CD8-positive, alpha-beta memory T cell (primary cell): ENCODE measurements at regions not wholly inside any gene's neighbourhood (a gene's known extent, or its start where the extent isn't known, plus 50 kb on each side); places are given as distances from the start of the nearest gene placed in this dataset.
A peak's percentile ranks its signal among the peaks of the same experiment; 100 is the strongest.

Source experiments
- CTCF ChIA-PET: fragments of 350-600 bp; sonication (Branson Sonifier 250); formaldehyde crosslinking; loops from one replicate; lab custom pipeline; 2021; ENCODE audit warnings: antibody characterized with exemption; lab: Charles Lee
- POLR2A ChIA-PET: fragments of 350-600 bp; sonication (Branson Sonifier 250); formaldehyde crosslinking; loops from one replicate; lab custom pipeline; 2021; ENCODE audit warnings: antibody characterized with exemption; lab: Charles Lee
- DNase-seq, 5 donors: peaks; one replicate each; pipeline versions ENCODE4 v3.0.0 to v3.0.0-alpha.2; 2020 to 2022; ENCODE audit warnings: mixed read lengths in 1 of 5
- H3K27ac ChIP-seq: one replicate; pipeline ENCODE4 v1.7.0; 2013; ENCODE audit warnings: low read depth, mild to moderate bottlenecking, low read length, moderate library complexity
- H3K27me3 ChIP-seq: 2 replicates; pipeline ENCODE4 v1.7.0; 2013; ENCODE audit warnings: low read length, mild to moderate bottlenecking; ENCODE audit not compliant: insufficient read depth, poor library complexity, severe bottlenecking
- H3K36me3 ChIP-seq: 2 replicates; pipeline ENCODE4 v1.7.0; 2013; ENCODE audit warnings: mild to moderate bottlenecking, low read length, moderate library complexity; ENCODE audit not compliant: insufficient read depth
- H3K4me1 ChIP-seq: 2 replicates; pipeline ENCODE4 v1.7.0; 2013; ENCODE audit warnings: mild to moderate bottlenecking, low read length, moderate library complexity; ENCODE audit not compliant: insufficient read depth
- H3K4me3 ChIP-seq: 2 replicates; pipeline ENCODE4 v1.7.0; 2013; ENCODE audit warnings: mild to moderate bottlenecking, low read length
- H3K9me3 ChIP-seq: 2 replicates; pipeline ENCODE4 v1.7.0; 2013; ENCODE audit warnings: mild to moderate bottlenecking, low read length
- H3K27ac Mint-ChIP-seq, 8 donors: one replicate each; pipeline ENCODE4 v1.8.0; 2020 to 2021; ENCODE audit warnings: mixed read lengths in 8 of 8, mild to moderate bottlenecking in 6 of 8, inconsistent platforms in 3 of 8, moderate library complexity in 3 of 8
- H3K27me3 Mint-ChIP-seq, 2 donors: one replicate each; pipeline ENCODE4 v1.8.0; 2020 to 2021; ENCODE audit warnings: mixed read lengths in 2 of 2, mild to moderate bottlenecking in 1 of 2, moderate library complexity in 1 of 2
- H3K36me3 Mint-ChIP-seq, 3 donors: one replicate each; pipeline ENCODE4 v1.8.0; 2020 to 2021; ENCODE audit warnings: mixed read lengths in 3 of 3, inconsistent platforms in 1 of 3, mild to moderate bottlenecking in 1 of 3
- H3K4me1 Mint-ChIP-seq, 3 donors: one replicate each; pipeline ENCODE4 v1.8.0; 2020 to 2021; ENCODE audit warnings: mixed read lengths in 3 of 3, inconsistent platforms in 1 of 3, mild to moderate bottlenecking in 1 of 3
- H3K4me3 Mint-ChIP-seq, 7 donors: one replicate each; pipeline ENCODE4 v1.8.0; 2020 to 2021; ENCODE audit warnings: mixed read lengths in 7 of 7, mild to moderate bottlenecking in 6 of 7, moderate library complexity in 4 of 7, inconsistent platforms in 2 of 7
- H3K9me3 Mint-ChIP-seq, 5 donors: one replicate each; pipeline ENCODE4 v1.8.0; 2020 to 2022; ENCODE audit warnings: mixed read lengths in 5 of 5, mild to moderate bottlenecking in 3 of 5, moderate library complexity in 2 of 5, inconsistent platforms in 1 of 5

- Histone ChIP-seq H3K4me1 (no peaks in the 10 kb centered on the region), H3K4me3 (no peak overlapping the region), H3K27ac (no peak overlapping the region), H3K27me3 (no peaks in the 10 kb centered on the region), H3K9me3 (no peaks in the 10 kb centered on the region), H3K36me3 (no peaks in the 10 kb centered on the region)
- POLR2A ChIA-PET: no interaction called here
- H3K27ac Mint-ChIP-seq: no peak overlapping the region
- CTCF ChIA-PET: no interaction called here
- no peak for DNase-seq
- no peak overlapping the region for H3K4me3 Mint-ChIP-seq
- H3K27me3 Mint-ChIP-seq: no peaks in the 10 kb centered on the region
- H3K4me1 Mint-ChIP-seq: no peaks in the 10 kb centered on the region
- peaks cover 4 to 9% (median 6%) of the 10 kb centered on the region in 5 donors for H3K9me3 Mint-ChIP-seq
- no peaks in the 10 kb centered on the region for H3K36me3 Mint-ChIP-seq
These were observed 945.4 kb upstream of the SEMA6A start for GRCh38 chr5:117519957-117520500.

GRCh38 chr5:117504305-117504704, 929.7 kb upstream of the SEMA6A start:
- Histone ChIP-seq H3K27ac (no peak overlapping the region), H3K4me3 (no peak overlapping the region), H3K9me3 (no peaks in the 10 kb centered on the region), H3K36me3 (no peaks in the 10 kb centered on the region), H3K4me1 (no peaks in the 10 kb centered on the region), H3K27me3 (no peaks in the 10 kb centered on the region)
- H3K9me3 Mint-ChIP-seq: peaks cover 0 to 23% (median 4%) of the 10 kb centered on the region in 5 donors
- no peaks in the 10 kb centered on the region for H3K27me3 Mint-ChIP-seq
- ChIA-PET CTCF (no interaction called here), POLR2A (no interaction called here)
- no peaks in the 10 kb centered on the region for H3K36me3 Mint-ChIP-seq
- H3K4me1 Mint-ChIP-seq: no peaks in the 10 kb centered on the region
- no peak for DNase-seq
- H3K27ac Mint-ChIP-seq: no peak overlapping the region
- H3K4me3 Mint-ChIP-seq: no peak overlapping the region

GRCh38 chr5:117497601-117498000, 923.0 kb upstream of the SEMA6A start:
- ChIA-PET CTCF (no interaction called here), POLR2A (no interaction called here)
- no peaks in the 10 kb centered on the region for H3K36me3 ChIP-seq
- no peaks in the 10 kb centered on the region for H3K9me3 ChIP-seq
- no peak for DNase-seq
- no peak overlapping the region for H3K4me3 Mint-ChIP-seq
- H3K9me3 Mint-ChIP-seq: peaks cover 0 to 19% (median 8%) of the 10 kb centered on the region in 5 donors
- no peak overlapping the region for H3K4me3 ChIP-seq
- H3K27ac Mint-ChIP-seq: no peak overlapping the region
- no peaks in the 10 kb centered on the region for H3K27me3 Mint-ChIP-seq
- no peaks in the 10 kb centered on the region for H3K4me1 ChIP-seq
- no peaks in the 10 kb centered on the region for H3K27me3 ChIP-seq
- no peaks in the 10 kb centered on the region for H3K4me1 Mint-ChIP-seq
- no peaks in the 10 kb centered on the region for H3K36me3 Mint-ChIP-seq
- H3K27ac ChIP-seq: no peak overlapping the region

GRCh38 chr5:117496801-117497200, 922.2 kb upstream of the SEMA6A start:
- POLR2A ChIA-PET: no interaction called here
- CTCF ChIA-PET: no interaction called here

GRCh38 chr5:117494188-117494587, 919.6 kb upstream of the SEMA6A start:
- H3K27ac Mint-ChIP-seq: no peak overlapping the region
- POLR2A ChIA-PET: no interaction called here
- Histone ChIP-seq H3K9me3 (no peaks in the 10 kb centered on the region), H3K4me1 (no peaks in the 10 kb centered on the region), H3K27me3 (no peaks in the 10 kb centered on the region), H3K4me3 (no peak overlapping the region), H3K27ac (no peak overlapping the region), H3K36me3 (no peaks in the 10 kb centered on the region)
- no peaks in the 10 kb centered on the region for H3K27me3 Mint-ChIP-seq
- H3K36me3 Mint-ChIP-seq: no peaks in the 10 kb centered on the region
- CTCF ChIA-PET: no interaction called here
- no peak overlapping the region for H3K4me3 Mint-ChIP-seq
- no peak for DNase-seq
- H3K9me3 Mint-ChIP-seq: peaks cover 2 to 9% (median 6%) of the 10 kb centered on the region in 5 donors
- H3K4me1 Mint-ChIP-seq: no peaks in the 10 kb centered on the region

More at GRCh38 chr5:117496801-117497200, 922.2 kb upstream of the SEMA6A start:
- Histone ChIP-seq H3K27me3 (no peaks in the 10 kb centered on the region), H3K36me3 (no peaks in the 10 kb centered on the region), H3K27ac (no peak overlapping the region), H3K4me3 (no peak overlapping the region), H3K4me1 (no peaks in the 10 kb centered on the region), H3K9me3 (no peaks in the 10 kb centered on the region)
- Mint-ChIP-seq H3K27ac (no peak overlapping the region), H3K9me3 (peaks cover 2 to 15% (median 7%) of the 10 kb centered on the region in 5 donors), H3K4me3 (no peak overlapping the region), H3K36me3 (no peaks in the 10 kb centered on the region), H3K4me1 (no peaks in the 10 kb centered on the region), H3K27me3 (no peaks in the 10 kb centered on the region)
- no peak for DNase-seq

GRCh38 chr5:117488976-117489500, 914.4 kb upstream of the SEMA6A start:
- ChIA-PET CTCF (no interaction called here), POLR2A (no interaction called here)
- Mint-ChIP-seq H3K4me3 (no peak overlapping the region), H3K36me3 (no peaks in the 10 kb centered on the region), H3K27ac (no peak overlapping the region), H3K4me1 (no peaks in the 10 kb centered on the region), H3K27me3 (no peaks in the 10 kb centered on the region), H3K9me3 (peaks cover 0 to 8% (median 6%) of the 10 kb centered on the region in 5 donors)
- no peaks in the 10 kb centered on the region for H3K9me3 ChIP-seq
- no peaks in the 10 kb centered on the region for H3K36me3 ChIP-seq
- DNase-seq: no peak
- no peaks in the 10 kb centered on the region for H3K27me3 ChIP-seq
- no peaks in the 10 kb centered on the region for H3K4me1 ChIP-seq
- H3K4me3 ChIP-seq: no peak overlapping the region
- H3K27ac ChIP-seq: no peak overlapping the region

- Histone ChIP-seq H3K27me3 (no peaks in the 10 kb centered on the region), H3K27ac (no peak overlapping the region), H3K36me3 (no peaks in the 10 kb centered on the region), H3K4me1 (no peaks in the 10 kb centered on the region), H3K9me3 (no peaks in the 10 kb centered on the region), H3K4me3 (no peak overlapping the region)
- H3K36me3 Mint-ChIP-seq: no peaks in the 10 kb centered on the region
- peaks cover 2 to 11% (median 7%) of the 10 kb centered on the region in 5 donors for H3K9me3 Mint-ChIP-seq
- CTCF ChIA-PET: interaction anchor here (1.5 kb wide), 1 partner anchor 33 kb away, joined by 5 read pairs; no protein-coding TSS in a partner anchor
- DNase-seq: no peak
- H3K4me3 Mint-ChIP-seq: no peak overlapping the region
- no peak overlapping the region for H3K27ac Mint-ChIP-seq
- POLR2A ChIA-PET: no interaction called here
- H3K4me1 Mint-ChIP-seq: no peaks in the 10 kb centered on the region
- H3K27me3 Mint-ChIP-seq: no peaks in the 10 kb centered on the region
These were observed 912.9 kb upstream of the SEMA6A start for GRCh38 chr5:117487556-117487955.

- Mint-ChIP-seq H3K27ac (peak overlapping the region in 1 of 8 donors; percentile 26), H3K9me3 (peaks cover 2 to 11% (median 7%) of the 10 kb centered on the region in 5 donors), H3K4me1 (no peaks in the 10 kb centered on the region), H3K36me3 (no peaks in the 10 kb centered on the region), H3K27me3 (no peaks in the 10 kb centered on the region), H3K4me3 (no peak overlapping the region)
- Histone ChIP-seq H3K4me3 (no peak overlapping the region), H3K27ac (no peak overlapping the region), H3K27me3 (no peaks in the 10 kb centered on the region), H3K9me3 (no peaks in the 10 kb centered on the region), H3K4me1 (no peaks in the 10 kb centered on the region), H3K36me3 (no peaks in the 10 kb centered on the region)
- ChIA-PET POLR2A (no interaction called here), CTCF (interaction anchor here (1.5 kb wide), 1 partner anchor 32 kb away, joined by 5 read pairs; no protein-coding TSS in a partner anchor)
- no peak for DNase-seq
These were observed 912.3 kb upstream of the SEMA6A start for GRCh38 chr5:117486879-117487391.
